SH-SY5Y (cell line): ENCODE measurements at regions not wholly inside any gene's neighbourhood (a gene's known extent, or its start where the extent isn't known, plus 50 kb on each side); places are given as distances from the start of the nearest gene placed in this dataset.

Source experiments
- GATA2 ChIP-seq: IDR thresholded peaks from 2 replicates; pipeline ENCODE4 v1.6.1; 2011; ENCODE audit warnings: mild to moderate bottlenecking, low read depth, low read length
- GATA3 ChIP-seq: IDR thresholded peaks from 2 replicates; pipeline ENCODE4 v1.6.1; 2011; ENCODE audit warnings: low read depth, mild to moderate bottlenecking, low read length, moderate library complexity

DNA sequence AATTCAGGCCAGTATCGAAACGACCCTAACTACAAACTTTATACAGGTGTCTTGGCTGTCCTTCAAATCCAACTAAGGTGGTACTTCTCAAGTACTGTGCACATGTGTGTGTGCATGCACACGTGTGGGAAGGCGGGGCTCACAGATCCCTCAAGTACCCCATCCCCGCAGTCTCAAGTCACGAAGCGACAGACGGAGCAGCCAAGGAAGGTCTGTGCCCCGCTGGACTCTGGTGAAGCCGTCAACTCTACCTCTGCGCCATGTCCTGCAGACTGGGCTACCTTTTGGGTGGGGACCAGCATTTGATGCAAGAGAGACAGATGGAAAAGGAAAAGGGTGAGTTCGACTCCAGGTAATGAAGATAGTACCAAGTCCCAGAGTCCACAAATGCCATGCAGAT, 169.0 kb downstream of the CRYBB2 start:
- TF ChIP-seq GATA2 (no peak), GATA3 (no peak)
